ENCODE measurements at regions not wholly inside any gene's neighbourhood (a gene's known extent, or its start where the extent isn't known, plus 50 kb on each side); places are given as distances from the start of the nearest gene placed in this dataset.

DNA sequence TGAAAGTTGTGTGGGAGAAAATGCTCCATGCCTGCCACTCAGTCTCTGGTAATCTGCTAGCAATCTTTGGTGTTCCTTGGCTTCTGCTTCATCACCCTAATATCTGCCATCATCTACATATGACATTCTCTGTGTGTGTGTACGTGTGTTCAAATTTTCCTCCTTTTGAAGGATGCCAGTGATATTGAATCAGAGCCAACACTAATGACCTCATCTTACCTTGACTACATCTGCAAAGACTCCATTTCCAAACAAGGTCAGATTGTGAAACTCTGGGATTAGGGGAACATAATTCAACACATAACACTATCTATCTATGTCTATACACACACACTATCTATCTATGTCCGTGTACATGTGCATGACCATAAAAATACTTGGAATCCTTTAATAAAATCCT is 81.4 kb upstream of the IRS2 start:
- H3K4me3 ChIP-seq: no peak overlapping the region
- H3K27me3 ChIP-seq: no peaks in the 10 kb centered on the region

GRCh38 chr13:109862627-109863026 is 76.2 kb upstream of the IRS2 start:
- intact Hi-C loops (cut with DNase I): loop anchor here (10.0 kb wide), 1 partner anchor 718 kb away; no protein-coding TSS in a partner anchor
- no peak for DNase-seq (ENCODE audit: low spot score in 2 of 2)
- Histone ChIP-seq H3K36me3 (no peaks in the 10 kb centered on the region), H3K4me1 (no peaks in the 10 kb centered on the region), H3K27me3 (no peaks in the 10 kb centered on the region), H3K9me3 (no peaks in the 10 kb centered on the region), H3K27ac (no peak overlapping the region), H3K4me3 (no peak overlapping the region)
- no peak for TF ChIP-seq CTCF (IDR thresholded peaks at IDR 0.05)

More for the DNA sequence above, 81.4 kb upstream of the IRS2 start:
- intact Hi-C loops (cut with DNase I): loop anchor here (2.0 to 10.0 kb wide), 2 partner anchors 157 to 723 kb away; no protein-coding TSS in a partner anchor
- Histone ChIP-seq H3K36me3 (no peaks in the 10 kb centered on the region), H3K9me3 (no peaks in the 10 kb centered on the region), H3K27ac (no peak overlapping the region), H3K4me1 (peaks cover 0 to 12% of the 10 kb centered on the region in 2 donors)
- no peak for TF ChIP-seq CTCF (IDR thresholded peaks at IDR 0.05)
- no peak for DNase-seq (ENCODE audit: low spot score in 2 of 2)

- no peak overlapping the region for H3K4me3 ChIP-seq
- TF ChIP-seq CTCF (IDR thresholded peaks at IDR 0.05): no peak
- intact Hi-C loops (cut with DNase I): loop anchor here (10.0 kb wide), 1 partner anchor 715 kb away; no protein-coding TSS in a partner anchor
- H3K27me3 ChIP-seq: no peaks in the 10 kb centered on the region
- no peak overlapping the region for H3K27ac ChIP-seq
- no peaks in the 10 kb centered on the region for H3K9me3 ChIP-seq
- DNase-seq (ENCODE audit: low spot score in 2 of 2): no peak
- no peaks in the 10 kb centered on the region for H3K4me1 ChIP-seq
- H3K36me3 ChIP-seq: no peaks in the 10 kb centered on the region
These were observed 73.5 kb upstream of the IRS2 start for GRCh38 chr13:109859898-109860297.

GRCh38 chr13:109859216-109859835 is 72.9 kb upstream of the IRS2 start:
- no peak for DNase-seq (ENCODE audit: low spot score in 2 of 2)

GRCh38 chr13:109858319-109858718 is 71.9 kb upstream of the IRS2 start:
- no peaks in the 10 kb centered on the region for H3K9me3 ChIP-seq
- no peaks in the 10 kb centered on the region for H3K27me3 ChIP-seq
- no peak overlapping the region for H3K4me3 ChIP-seq
- no peaks in the 10 kb centered on the region for H3K4me1 ChIP-seq
- no peak for TF ChIP-seq CTCF (IDR thresholded peaks at IDR 0.05)
- no peaks in the 10 kb centered on the region for H3K36me3 ChIP-seq
- intact Hi-C loops (cut with DNase I): no loop called here
- no peak for DNase-seq (ENCODE audit: low spot score in 2 of 2)
- no peak overlapping the region for H3K27ac ChIP-seq

More at GRCh38 chr13:109859216-109859835, 72.9 kb upstream of the IRS2 start:
- H3K4me1 ChIP-seq: no peaks in the 10 kb centered on the region
- TF ChIP-seq CTCF (IDR thresholded peaks at IDR 0.05): no peak
- no peak overlapping the region for H3K27ac ChIP-seq
- no peaks in the 10 kb centered on the region for H3K36me3 ChIP-seq
- H3K27me3 ChIP-seq: no peaks in the 10 kb centered on the region
- no peaks in the 10 kb centered on the region for H3K9me3 ChIP-seq
- no peak overlapping the region for H3K4me3 ChIP-seq
- intact Hi-C loops (cut with DNase I): no loop called here

Measured in ascending aorta (tissue), 2 donors.